HG03066 (cell line): ENCODE measurements at regions not wholly inside any gene's neighbourhood (a gene's known extent, or its start where the extent isn't known, plus 50 kb on each side); places are given as distances from the start of the nearest gene placed in this dataset.
"Not testable (repeated sequence)": the region's sequence is repeated elsewhere in the genome, so short reads cannot be mapped to it uniquely, and the experiment has no call there.

Experiments
- ATAC-seq: cut with Tn5 transposase; IDR thresholded peaks from one replicate; pipeline ENCODE4 v1.9.1; 2021; ENCODE audit warnings: low read depth; ENCODE audit not compliant: unreplicated experiment

- ATAC-seq: no peak
Measured at GRCh38 chr2:54040250-54040649, 69.5 kb upstream of the PSME4 start.

GRCh38 chr2:54038835-54039234, 68.0 kb upstream of the PSME4 start:
- no peak for ATAC-seq

GRCh38 chr2:54031288-54031687, 60.5 kb upstream of the PSME4 start:
- ATAC-seq: not testable (repeated sequence)

GRCh38 chr2:54030806-54031205, 60.0 kb upstream of the PSME4 start:
- ATAC-seq: no peak

GRCh38 chr2:54030396-54030741, 59.6 kb upstream of the PSME4 start:
- ATAC-seq: no peak

GRCh38 chr2:54029721-54030395, 59.1 kb upstream of the PSME4 start:
- no peak for ATAC-seq

- ATAC-seq: not testable (repeated sequence)
Measured at GRCh38 chr2:54025463-54026075, 54.8 kb upstream of the PSME4 start.

- no peak for ATAC-seq
Measured at GRCh38 chr2:54024576-54024975, 53.8 kb upstream of the PSME4 start.

GRCh38 chr2:54021702-54022101, 50.9 kb upstream of the PSME4 start:
- no peak for ATAC-seq

GRCh38 chr2:54020793-54021414, 50.1 kb upstream of the PSME4 start:
- no peak for ATAC-seq
